ENCODE measurements at regions not wholly inside any gene's neighbourhood (a gene's known extent, or its start where the extent isn't known, plus 50 kb on each side); places are given as distances from the start of the nearest gene placed in this dataset.
A peak's percentile ranks its signal among the peaks of the same experiment; 100 is the strongest.

GRCh38 chr13:40169476-40169875, 497.0 kb downstream of the FOXO1 start:
- H3K27me3 Mint-ChIP-seq (ENCODE audit: low read depth, unreplicated experiment), result peaks cover 8% of the 10 kb centered on the region
- DNase-seq (ENCODE audit: low read depth) (no peak), FAIRE-seq (no peak)
- Histone ChIP-seq H3K4me2 (ENCODE audit: low read length) (no peak overlapping the region), H3K27ac (ENCODE audit: low read depth, low read length) (no peak overlapping the region), H3K9ac (ENCODE audit: low read length) (no peak overlapping the region), H3K9me3 (ENCODE audit: insufficient read depth, low read depth, low read length) (no peaks in the 10 kb centered on the region), H3K79me2 (ENCODE audit: insufficient read depth, low read length) (no peaks in the 10 kb centered on the region), H3K4me3 (ENCODE audit: insufficient read depth, low read depth, low read length) (no peak overlapping the region), H3K27me3 (ENCODE audit: insufficient read depth, low read length) (peaks cover 8% of the 10 kb centered on the region), H3K4me1 (ENCODE audit: insufficient read depth, low read length) (no peaks in the 10 kb centered on the region), H2AFZ (ENCODE audit: low read depth, low read length) (no peak overlapping the region), H4K20me1 (ENCODE audit: insufficient read depth, low read length) (no peaks in the 10 kb centered on the region), H3K36me3 (ENCODE audit: insufficient read depth, low read length) (no peaks in the 10 kb centered on the region)
- TF ChIP-seq EZH2 (IDR thresholded peaks at IDR 0.05; ENCODE audit: insufficient read depth, low read length), result no peak
- TF ChIP-seq, protein P1, sequence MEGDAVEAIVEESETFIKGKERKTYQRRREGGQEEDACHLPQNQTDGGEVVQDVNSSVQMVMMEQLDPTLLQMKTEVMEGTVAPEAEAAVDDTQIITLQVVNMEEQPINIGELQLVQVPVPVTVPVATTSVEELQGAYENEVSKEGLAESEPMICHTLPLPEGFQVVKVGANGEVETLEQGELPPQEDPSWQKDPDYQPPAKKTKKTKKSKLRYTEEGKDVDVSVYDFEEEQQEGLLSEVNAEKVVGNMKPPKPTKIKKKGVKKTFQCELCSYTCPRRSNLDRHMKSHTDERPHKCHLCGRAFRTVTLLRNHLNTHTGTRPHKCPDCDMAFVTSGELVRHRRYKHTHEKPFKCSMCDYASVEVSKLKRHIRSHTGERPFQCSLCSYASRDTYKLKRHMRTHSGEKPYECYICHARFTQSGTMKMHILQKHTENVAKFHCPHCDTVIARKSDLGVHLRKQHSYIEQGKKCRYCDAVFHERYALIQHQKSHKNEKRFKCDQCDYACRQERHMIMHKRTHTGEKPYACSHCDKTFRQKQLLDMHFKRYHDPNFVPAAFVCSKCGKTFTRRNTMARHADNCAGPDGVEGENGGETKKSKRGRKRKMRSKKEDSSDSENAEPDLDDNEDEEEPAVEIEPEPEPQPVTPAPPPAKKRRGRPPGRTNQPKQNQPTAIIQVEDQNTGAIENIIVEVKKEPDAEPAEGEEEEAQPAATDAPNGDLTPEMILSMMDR (IDR thresholded peaks at IDR 0.05; ENCODE audit: insufficient read depth, low read depth, low read length), result no peak
- no peaks in the 10 kb centered on the region for H3K36me3 Mint-ChIP-seq (ENCODE audit: low read depth, unreplicated experiment)
- peaks cover 16% of the 10 kb centered on the region for H3K4me1 Mint-ChIP-seq (ENCODE audit: low read depth, unreplicated experiment)
- no peak overlapping the region for H3K4me3 Mint-ChIP-seq (ENCODE audit: unreplicated experiment)
- H3K27ac Mint-ChIP-seq (ENCODE audit: unreplicated experiment), result peak overlapping the region; percentile 64
- no peaks in the 10 kb centered on the region for H3K9me3 Mint-ChIP-seq (ENCODE audit: unreplicated experiment)

- Mint-ChIP-seq H3K9me3 (ENCODE audit: unreplicated experiment) (no peaks in the 10 kb centered on the region), H3K27ac (ENCODE audit: unreplicated experiment) (peak overlapping the region; percentile 64), H3K4me3 (ENCODE audit: unreplicated experiment) (no peak overlapping the region), H3K36me3 (ENCODE audit: low read depth, unreplicated experiment) (no peaks in the 10 kb centered on the region), H3K4me1 (ENCODE audit: low read depth, unreplicated experiment) (peaks cover 16% of the 10 kb centered on the region), H3K27me3 (ENCODE audit: low read depth, unreplicated experiment) (peaks cover 13% of the 10 kb centered on the region)
- Histone ChIP-seq H2AFZ (ENCODE audit: low read depth, low read length) (no peak overlapping the region), H3K9me3 (ENCODE audit: insufficient read depth, low read depth, low read length) (no peaks in the 10 kb centered on the region), H3K27me3 (ENCODE audit: insufficient read depth, low read length) (peaks cover 8% of the 10 kb centered on the region), H4K20me1 (ENCODE audit: insufficient read depth, low read length) (no peaks in the 10 kb centered on the region), H3K36me3 (ENCODE audit: insufficient read depth, low read length) (no peaks in the 10 kb centered on the region), H3K4me1 (ENCODE audit: insufficient read depth, low read length) (no peaks in the 10 kb centered on the region), H3K4me3 (ENCODE audit: insufficient read depth, low read depth, low read length) (no peak overlapping the region), H3K9ac (ENCODE audit: low read length) (no peak overlapping the region), H3K79me2 (ENCODE audit: insufficient read depth, low read length) (no peaks in the 10 kb centered on the region), H3K27ac (ENCODE audit: low read depth, low read length) (no peak overlapping the region), H3K4me2 (ENCODE audit: low read length) (no peak overlapping the region)
- FAIRE-seq (no peak), DNase-seq (ENCODE audit: low read depth) (peak; percentile 21)
- TF ChIP-seq, protein P1 (IDR thresholded peaks at IDR 0.05; ENCODE audit: insufficient read depth, low read depth, low read length), result no peak
- TF ChIP-seq EZH2 (IDR thresholded peaks at IDR 0.05; ENCODE audit: insufficient read depth, low read length), result no peak
Measured at GRCh38 chr13:40170091-40170490, 496.4 kb downstream of the FOXO1 start.

GRCh38 chr13:40170982-40171381, 495.5 kb downstream of the FOXO1 start:
- peaks cover 16% of the 10 kb centered on the region for H3K4me1 Mint-ChIP-seq (ENCODE audit: low read depth, unreplicated experiment)
- H3K9ac ChIP-seq (ENCODE audit: low read length), result no peak overlapping the region
- H3K36me3 ChIP-seq (ENCODE audit: insufficient read depth, low read length), result no peaks in the 10 kb centered on the region
- H3K4me3 ChIP-seq (ENCODE audit: insufficient read depth, low read depth, low read length), result no peak overlapping the region
- H3K9me3 Mint-ChIP-seq (ENCODE audit: unreplicated experiment), result no peaks in the 10 kb centered on the region
- H3K79me2 ChIP-seq (ENCODE audit: insufficient read depth, low read length), result no peaks in the 10 kb centered on the region
- H3K27ac Mint-ChIP-seq (ENCODE audit: unreplicated experiment), result no peak overlapping the region
- H4K20me1 ChIP-seq (ENCODE audit: insufficient read depth, low read length), result no peaks in the 10 kb centered on the region
- no peaks in the 10 kb centered on the region for H3K36me3 Mint-ChIP-seq (ENCODE audit: low read depth, unreplicated experiment)
- no peak for DNase-seq (ENCODE audit: low read depth)
- no peaks in the 10 kb centered on the region for H3K4me1 ChIP-seq (ENCODE audit: insufficient read depth, low read length)
- no peak for TF ChIP-seq EZH2 (IDR thresholded peaks at IDR 0.05; ENCODE audit: insufficient read depth, low read length)
- TF ChIP-seq, protein P1 (IDR thresholded peaks at IDR 0.05; ENCODE audit: insufficient read depth, low read depth, low read length), result no peak
- no peak overlapping the region for H2AFZ ChIP-seq (ENCODE audit: low read depth, low read length)
- no peaks in the 10 kb centered on the region for H3K9me3 ChIP-seq (ENCODE audit: insufficient read depth, low read depth, low read length)
- peaks cover 16% of the 10 kb centered on the region for H3K27me3 Mint-ChIP-seq (ENCODE audit: low read depth, unreplicated experiment)
- FAIRE-seq, result no peak
- H3K4me3 Mint-ChIP-seq (ENCODE audit: unreplicated experiment), result no peak overlapping the region
- H3K4me2 ChIP-seq (ENCODE audit: low read length), result no peak overlapping the region
- peaks cover 9% of the 10 kb centered on the region for H3K27me3 ChIP-seq (ENCODE audit: insufficient read depth, low read length)
- H3K27ac ChIP-seq (ENCODE audit: low read depth, low read length), result no peak overlapping the region

All from astrocyte (in vitro differentiated cells and primary cell).